Endothelial cell of umbilical vein (primary cell): ENCODE measurements at regions not wholly inside any gene's neighbourhood (a gene's known extent, or its start where the extent isn't known, plus 50 kb on each side); places are given as distances from the start of the nearest gene placed in this dataset.

ENCODE experiments used
- BruUV-seq: library from RNA; stranded (reverse); fragments of 400-500 nt; replicated peaks from 2 replicates; lab custom pipeline; 2021; lab: Mats Ljungman, UMichigan
- CTCF ChIA-PET: fragments of 300-600, 350-600 bp; sonication (Branson Sonifier 250); formaldehyde crosslinking; loops from one replicate; lab custom pipeline; 2021; ENCODE audit warnings: antibody characterized with exemption, inconsistent platforms; lab: Charles Lee
- POLR2A ChIA-PET: fragments of 300-600, 350-600 bp; sonication (Branson Sonifier 250); formaldehyde crosslinking; loops from one replicate; lab custom pipeline; 2021; ENCODE audit warnings: antibody characterized with exemption, inconsistent platforms; lab: Charles Lee
- DNase-seq: peaks from one replicate; pipeline ENCODE4 v3.0.0-alpha.2; 2011; ENCODE audit warnings: low read depth, low spot score
- FAIRE-seq: peaks from 2 replicates; lab custom pipeline; 2011; peaks lifted over from hg19 to GRCh38; lab: Jason Lieb, UNC
- H2AFZ ChIP-seq: 2 replicates; pipeline ENCODE4 v1.6.0; 2012; ENCODE audit warnings: low read depth, low read length, control low read depth, inconsistent platforms
- H3K27ac ChIP-seq: 2 replicates; pipeline ENCODE4 v1.5.1; 2011; ENCODE audit warnings: low read depth, mild to moderate bottlenecking, control low read depth, low read length, moderate library complexity; ENCODE audit not compliant: insufficient read depth
- H3K27me3 ChIP-seq, 2 experiments: 2 replicates each; pipeline versions ENCODE4 v1.6.0 to v1.6.1; 2011; ENCODE audit warnings: low read length in 2 of 2, mixed read lengths in 1 of 2; ENCODE audit not compliant: control insufficient read depth in 2 of 2, insufficient read depth in 2 of 2
- H3K36me3 ChIP-seq, 2 experiments: 2 replicates in 1 of 2; 3 replicates in 1 of 2; pipeline ENCODE4 v1.5.1; 2011; ENCODE audit warnings: low read length in 2 of 2, mild to moderate bottlenecking in 1 of 2, moderate library complexity in 1 of 2; ENCODE audit not compliant: control insufficient read depth in 2 of 2, insufficient read depth in 2 of 2; ENCODE audit errors: extremely low read depth in 1 of 2
- H3K4me1 ChIP-seq: 3 replicates; pipeline ENCODE4 v1.5.1; 2011; ENCODE audit warnings: mild to moderate bottlenecking, low read length; ENCODE audit not compliant: control insufficient read depth, insufficient read depth; ENCODE audit errors: extremely low read depth
- H3K4me2 ChIP-seq: 2 replicates; pipeline ENCODE4 v1.6.1; 2011; ENCODE audit warnings: low read length, control low read depth, mixed read lengths; ENCODE audit not compliant: insufficient read depth
- H3K4me3 ChIP-seq, 3 experiments: fragments of 200-600 bp in 1 of 3; sonication (generic), shearing (Covaris generic) in 1 of 3; replicated peaks in 1 of 3; 2 replicates each; pipeline ENCODE4 v1.5.1; 2011 to 2016; ENCODE audit warnings: control low read depth in 3 of 3, low read length in 3 of 3, mild to moderate bottlenecking in 2 of 3, inconsistent platforms in 1 of 3, low read depth in 1 of 3, moderate library complexity in 1 of 3; ENCODE audit not compliant: insufficient read depth in 1 of 3
- H3K79me2 ChIP-seq: 2 replicates; pipeline ENCODE4 v1.6.0; 2012; ENCODE audit warnings: low read length, inconsistent platforms; ENCODE audit not compliant: control insufficient read depth, insufficient read depth
- H3K9ac ChIP-seq: replicated peaks from 2 replicates; pipeline ENCODE3; 2011; ENCODE audit warnings: low read length, control low read depth; ENCODE audit not compliant: insufficient read depth; ENCODE audit errors: extremely low read depth
- H3K9me1 ChIP-seq: replicated peaks from 3 replicates; pipeline ENCODE4 v1.6.0; 2011; ENCODE audit warnings: mild to moderate bottlenecking, low read length; ENCODE audit not compliant: control insufficient read depth, insufficient read depth; ENCODE audit errors: extremely low read depth
- H3K9me3 ChIP-seq: replicated peaks from 2 replicates; pipeline ENCODE4 v1.5.1; 2012; ENCODE audit warnings: low read length, inconsistent platforms; ENCODE audit not compliant: control insufficient read depth, insufficient read depth
- H4K20me1 ChIP-seq: replicated peaks from 2 replicates; pipeline ENCODE3; 2011; ENCODE audit warnings: mild to moderate bottlenecking, low read length; ENCODE audit not compliant: control insufficient read depth, insufficient read depth; ENCODE audit errors: extremely low read depth
- CTCF ChIP-seq, 2 donors: IDR thresholded peaks; 1 replicate in 1 of 2; 2 replicates in 1 of 2; pipeline ENCODE4 v1.5.1; 2011; ENCODE audit warnings: low read length in 2 of 2, mild to moderate bottlenecking in 2 of 2, moderate library complexity in 2 of 2, control low read depth in 1 of 2, inconsistent platforms in 1 of 2, low read depth in 1 of 2; ENCODE audit not compliant: insufficient read depth in 1 of 2; ENCODE audit errors: extremely low read depth in 1 of 2
- EZH2 ChIP-seq: IDR thresholded peaks from 2 replicates; pipeline ENCODE4 v1.6.1; 2012; ENCODE audit warnings: borderline replicate concordance, low read depth, mild to moderate bottlenecking, moderate library complexity, low read length, inconsistent platforms; ENCODE audit not compliant: severe bottlenecking
- FOS ChIP-seq: IDR thresholded peaks from 2 replicates; pipeline ENCODE4 v1.6.1; 2011; ENCODE audit warnings: mild to moderate bottlenecking, low read length, moderate library complexity, borderline replicate concordance; ENCODE audit not compliant: insufficient read depth
- GATA2 ChIP-seq: IDR thresholded peaks from 2 replicates; pipeline ENCODE4 v1.7.0; 2011; ENCODE audit warnings: low read depth, mild to moderate bottlenecking, moderate library complexity, mixed read lengths, low read length; ENCODE audit not compliant: insufficient read length, insufficient read depth
- JUN ChIP-seq: IDR thresholded peaks from 2 replicates; pipeline ENCODE4 v1.6.1; 2011; ENCODE audit warnings: borderline replicate concordance, low read depth; ENCODE audit not compliant: insufficient read length, insufficient read depth
- MYC ChIP-seq: IDR thresholded peaks from one replicate; pipeline ENCODE4 v1.6.1; 2011; ENCODE audit warnings: mild to moderate bottlenecking, low read depth, low read length
- POLR2A ChIP-seq: IDR thresholded peaks from 2 replicates; pipeline ENCODE4 v1.6.1; 2012; ENCODE audit warnings: low read depth, mild to moderate bottlenecking, control low read depth, low read length
- POLR2AphosphoS5 ChIP-seq: IDR thresholded peaks from 2 replicates; pipeline ENCODE4 v1.6.1; 2012; ENCODE audit warnings: low read depth, mild to moderate bottlenecking, control low read depth, low read length, moderate library complexity; ENCODE audit not compliant: insufficient read depth
- dilution Hi-C: fragments of 300-500 bp; cut with MboI; formaldehyde crosslinking; loops from one replicate; pipeline ENCODE4 v1.15.0; 2019; ENCODE audit warnings: low sequenced_read_pairs; ENCODE audit not compliant: extremely low pct_ligation_motif_present
- intact Hi-C: fragments of 100-400 bp; cut with micrococcal nuclease; formaldehyde crosslinking; loops from one replicate; pipeline ENCODE4 v1.10.0; 2022
- TF ChIP-seq, protein P1 (sequence below): IDR thresholded peaks from 2 replicates; pipeline ENCODE4 v1.6.1; 2011; ENCODE audit not compliant: insufficient read depth, insufficient read length

GRCh38 chr11:44515048-44515447, 50.4 kb upstream of the CD82 start:
- TF ChIP-seq, protein P1, sequence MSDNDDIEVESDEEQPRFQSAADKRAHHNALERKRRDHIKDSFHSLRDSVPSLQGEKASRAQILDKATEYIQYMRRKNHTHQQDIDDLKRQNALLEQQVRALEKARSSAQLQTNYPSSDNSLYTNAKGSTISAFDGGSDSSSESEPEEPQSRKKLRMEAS = no peak
- TF ChIP-seq POLR2AphosphoS5 (no peak), JUN (no peak), MYC (no peak), GATA2 (no peak), EZH2 (no peak), CTCF (IDR thresholded peaks at IDR 0.05; ENCODE audit: extremely low read depth in 1 of 2, insufficient read depth in 1 of 2, low read depth in 1 of 2, low read length in 2 of 2) (no peak), FOS (no peak), POLR2A (no peak)
- Histone ChIP-seq H3K4me3 (no peak overlapping the region), H3K9me1 (no peaks in the 10 kb centered on the region), H3K9ac (no peak overlapping the region), H2AFZ (no peak overlapping the region), H3K79me2 (no peaks in the 10 kb centered on the region), H3K27ac (no peak overlapping the region), H3K36me3 (no peaks in the 10 kb centered on the region), H4K20me1 (no peaks in the 10 kb centered on the region), H3K27me3 (peaks cover 5 to 10% of the 10 kb centered on the region in 2 experiments), H3K4me2 (no peak overlapping the region), H3K4me1 (no peaks in the 10 kb centered on the region), H3K9me3 (no peaks in the 10 kb centered on the region)
- intact Hi-C loops = no loop called here
- BruUV-seq = no TSS peak
- dilution Hi-C loops = no loop called here
- ChIA-PET POLR2A (no interaction called here), CTCF (no interaction called here)
- DNase-seq = no peak
- no peak for FAIRE-seq
